SK-N-MC (cell line): ENCODE measurements at regions not wholly inside any gene's neighbourhood (a gene's known extent, or its start where the extent isn't known, plus 50 kb on each side); places are given as distances from the start of the nearest gene placed in this dataset.

Source experiments
- DNase-seq: peaks from one replicate; pipeline ENCODE4 v3.0.0-alpha.2; 2011; ENCODE audit warnings: low read depth, low spot score
- H3K27ac ChIP-seq: fragments of 200-600 bp; sonication (generic); 2 replicates; pipeline ENCODE4 v1.5.1; 2016; ENCODE audit warnings: mixed run types
- H3K36me3 ChIP-seq: fragments of 200-600 bp; sonication (generic); 2 replicates; pipeline ENCODE4 v1.6.1; 2017; ENCODE audit warnings: antibody characterized with exemption, low read length, mixed read lengths; ENCODE audit not compliant: insufficient read depth
- H3K4me3 ChIP-seq: fragments of 200-600 bp; sonication (generic); 2 replicates; pipeline ENCODE4 v1.5.1; 2016
- H3K9ac ChIP-seq: fragments of 200-600 bp; sonication (generic); 2 replicates; pipeline ENCODE4 v1.8.0; 2017; ENCODE audit warnings: mixed run types, mixed read lengths; ENCODE audit not compliant: insufficient read length
- H3K9me3 ChIP-seq: fragments of 200-600 bp; sonication (generic); 2 replicates; pipeline ENCODE4 v1.6.1; 2017; ENCODE audit warnings: low read depth, mild to moderate bottlenecking, antibody characterized with exemption, low read length, moderate library complexity, mixed read lengths
- EZH2 ChIP-seq: fragments of 200-600 bp; sonication (generic); IDR thresholded peaks from one replicate; pipeline ENCODE4 v1.6.1; 2017; ENCODE audit warnings: antibody characterized with exemption
- FOXP2 ChIP-seq: optimal IDR thresholded peaks from 2 replicates; pipeline ENCODE3; 2011; ENCODE audit warnings: mild to moderate bottlenecking, moderate library complexity; ENCODE audit not compliant: insufficient read depth; ENCODE audit errors: extremely low read length, control extremely low read depth
- POLR2AphosphoS5 ChIP-seq: IDR thresholded peaks from 2 replicates; pipeline ENCODE4 v1.6.1; 2012; ENCODE audit warnings: mild to moderate bottlenecking, low read depth, low read length, borderline replicate concordance

DNA sequence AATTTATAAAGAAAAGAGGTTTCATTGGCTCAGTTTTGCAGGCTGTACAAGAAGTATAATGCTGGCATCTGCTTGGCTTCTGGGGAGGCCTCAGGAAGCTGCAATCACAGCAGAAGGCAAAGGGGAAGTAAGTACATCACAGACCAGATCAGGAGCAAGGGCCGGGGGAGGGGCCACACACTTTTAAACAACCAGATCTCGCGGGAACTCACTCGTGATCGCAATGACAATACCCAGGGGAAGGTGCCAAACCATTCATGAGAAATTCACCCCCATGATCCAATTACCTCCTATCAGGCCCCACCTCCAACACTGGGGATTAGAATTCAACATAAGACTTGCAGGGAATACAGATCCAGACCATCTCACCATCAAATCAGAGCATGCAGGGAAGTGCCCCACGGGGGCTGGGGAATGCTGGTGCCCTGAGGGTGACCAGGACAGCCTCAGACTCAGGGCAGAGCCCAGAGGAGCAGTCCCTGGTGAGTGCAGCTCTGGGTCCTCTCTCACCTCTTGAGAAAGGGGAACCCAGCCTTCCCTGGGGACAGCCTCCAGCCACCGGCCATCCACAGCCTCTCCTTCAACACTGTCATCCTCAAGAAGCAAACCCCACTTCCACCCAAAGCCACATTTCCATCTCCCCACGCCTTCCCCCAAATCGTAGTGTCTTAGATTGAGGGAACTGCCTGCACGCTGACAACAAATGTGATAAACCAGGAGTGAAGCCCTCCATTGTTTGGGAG is 80.7 kb downstream of the ANKRD60 start:
- Histone ChIP-seq H3K36me3 (no peaks in the 10 kb centered on the region), H3K27ac (no peak overlapping the region), H3K4me3 (no peak overlapping the region), H3K9me3 (no peaks in the 10 kb centered on the region), H3K9ac (no peak overlapping the region)
- TF ChIP-seq POLR2AphosphoS5 (no peak), EZH2 (no peak), FOXP2 (no peak)
- no peak for DNase-seq

DNA sequence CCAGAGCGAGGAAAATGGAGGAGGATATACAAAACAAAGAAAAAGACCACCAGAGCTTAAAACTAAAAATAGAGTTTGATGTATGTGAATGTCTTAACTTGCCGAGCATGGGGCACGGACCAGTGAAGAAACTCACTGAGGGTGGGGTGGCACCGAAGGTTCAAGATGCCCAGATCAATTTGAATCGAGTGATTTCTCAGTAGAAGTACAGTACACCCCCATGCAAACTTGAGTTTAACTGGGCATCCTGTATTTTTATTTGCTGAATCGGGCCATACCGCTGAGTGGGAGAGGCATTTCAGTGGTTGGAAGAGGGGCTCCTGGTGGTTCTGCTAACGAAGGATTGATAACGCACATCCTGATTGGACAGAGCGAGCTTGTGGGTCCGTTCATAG is 81.7 kb downstream of the ANKRD60 start:
- no peak for DNase-seq
- Histone ChIP-seq H3K4me3 (no peak overlapping the region), H3K27ac (no peak overlapping the region), H3K9me3 (no peaks in the 10 kb centered on the region), H3K9ac (no peak overlapping the region), H3K36me3 (no peaks in the 10 kb centered on the region)
- TF ChIP-seq FOXP2: no peak
- TF ChIP-seq POLR2AphosphoS5: no peak
- no peak for TF ChIP-seq EZH2

DNA sequence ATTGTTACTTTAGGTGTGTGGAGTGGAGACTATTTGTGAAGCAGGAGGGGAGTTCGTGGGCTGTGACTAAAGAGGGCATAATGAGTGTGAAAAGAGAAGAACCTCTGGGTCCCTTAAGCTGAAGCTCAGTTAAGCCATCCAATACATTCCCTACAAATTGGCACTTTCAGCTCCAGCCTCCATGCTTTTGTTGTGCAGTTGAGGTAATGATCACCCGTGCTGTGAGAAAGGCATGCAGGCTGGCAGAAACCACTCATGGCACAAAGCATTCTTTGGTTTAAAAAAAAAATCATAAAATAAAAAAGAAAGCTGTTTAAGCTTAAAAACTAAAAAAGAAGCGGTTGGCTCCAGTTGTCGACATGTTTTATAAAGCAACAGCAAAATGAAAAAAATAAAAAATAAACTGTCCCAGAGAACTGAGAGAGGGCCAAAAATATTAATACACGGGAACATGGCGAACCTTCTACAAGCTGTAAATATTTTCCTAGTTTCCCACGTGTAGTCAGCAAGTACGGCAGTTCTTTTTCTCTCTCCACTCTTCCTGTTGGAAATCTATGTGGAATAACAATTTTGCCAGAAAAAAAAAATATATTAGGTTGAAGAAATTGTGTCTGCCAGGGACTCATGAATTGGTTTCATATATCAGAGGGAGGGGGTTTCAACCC is 82.2 kb downstream of the ANKRD60 start:
- H3K27ac ChIP-seq: no peak overlapping the region
- no peak for DNase-seq
- no peaks in the 10 kb centered on the region for H3K36me3 ChIP-seq
- H3K9me3 ChIP-seq: no peaks in the 10 kb centered on the region
- no peak overlapping the region for H3K4me3 ChIP-seq
- TF ChIP-seq EZH2: no peak
- no peak for TF ChIP-seq POLR2AphosphoS5
- TF ChIP-seq FOXP2: no peak
- no peak overlapping the region for H3K9ac ChIP-seq

GRCh38 chr20:58145506-58146080 is 82.9 kb downstream of the ANKRD60 start:
- TF ChIP-seq EZH2: no peak
- no peak for TF ChIP-seq POLR2AphosphoS5
- TF ChIP-seq FOXP2: no peak
- no peak for DNase-seq
- no peak overlapping the region for H3K9ac ChIP-seq
- H3K27ac ChIP-seq: no peak overlapping the region
- H3K9me3 ChIP-seq: no peaks in the 10 kb centered on the region
- H3K36me3 ChIP-seq: no peaks in the 10 kb centered on the region
- H3K4me3 ChIP-seq: no peak overlapping the region

- no peak overlapping the region for H3K27ac ChIP-seq
Observed at GRCh38 chr20:58144096-58144495, 84.4 kb downstream of the ANKRD60 start.

DNA sequence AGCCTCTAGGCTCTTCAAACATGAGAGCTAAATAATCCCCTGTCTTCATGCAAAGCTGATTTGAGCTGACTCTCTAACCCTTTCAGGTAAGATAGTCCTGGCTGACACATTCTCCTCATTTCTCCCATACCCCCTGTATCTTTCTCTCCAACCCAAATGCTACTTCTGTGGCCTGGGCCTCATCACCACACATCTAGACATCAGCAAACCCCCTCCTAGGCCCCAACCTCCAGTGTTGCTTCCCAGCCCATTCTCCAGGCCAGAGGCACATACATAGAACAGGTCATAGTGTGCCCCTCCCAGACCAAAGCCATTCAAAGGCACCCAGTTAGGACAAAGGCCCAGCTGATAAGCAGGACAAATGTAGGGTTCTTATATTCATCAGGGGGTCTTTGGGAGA is 84.9 kb downstream of the ANKRD60 start:
- Histone ChIP-seq H3K9me3 (no peaks in the 10 kb centered on the region), H3K36me3 (no peaks in the 10 kb centered on the region), H3K27ac (no peak overlapping the region), H3K9ac (no peak overlapping the region), H3K4me3 (no peak overlapping the region)
- no peak for TF ChIP-seq FOXP2
- TF ChIP-seq EZH2: no peak
- TF ChIP-seq POLR2AphosphoS5: no peak
- no peak for DNase-seq

More at GRCh38 chr20:58144096-58144495, 84.4 kb downstream of the ANKRD60 start:
- no peaks in the 10 kb centered on the region for H3K9me3 ChIP-seq
- H3K4me3 ChIP-seq: no peak overlapping the region
- H3K36me3 ChIP-seq: no peaks in the 10 kb centered on the region
- no peak for DNase-seq
- H3K9ac ChIP-seq: no peak overlapping the region
- TF ChIP-seq POLR2AphosphoS5 (no peak), FOXP2 (no peak), EZH2 (no peak)

GRCh38 chr20:58142843-58143185 is 85.6 kb downstream of the ANKRD60 start:
- Histone ChIP-seq H3K27ac (no peak overlapping the region), H3K9ac (no peak overlapping the region), H3K9me3 (no peaks in the 10 kb centered on the region), H3K36me3 (no peaks in the 10 kb centered on the region), H3K4me3 (no peak overlapping the region)
- DNase-seq: no peak
- no peak for TF ChIP-seq FOXP2
- no peak for TF ChIP-seq EZH2
- TF ChIP-seq POLR2AphosphoS5: no peak

DNA sequence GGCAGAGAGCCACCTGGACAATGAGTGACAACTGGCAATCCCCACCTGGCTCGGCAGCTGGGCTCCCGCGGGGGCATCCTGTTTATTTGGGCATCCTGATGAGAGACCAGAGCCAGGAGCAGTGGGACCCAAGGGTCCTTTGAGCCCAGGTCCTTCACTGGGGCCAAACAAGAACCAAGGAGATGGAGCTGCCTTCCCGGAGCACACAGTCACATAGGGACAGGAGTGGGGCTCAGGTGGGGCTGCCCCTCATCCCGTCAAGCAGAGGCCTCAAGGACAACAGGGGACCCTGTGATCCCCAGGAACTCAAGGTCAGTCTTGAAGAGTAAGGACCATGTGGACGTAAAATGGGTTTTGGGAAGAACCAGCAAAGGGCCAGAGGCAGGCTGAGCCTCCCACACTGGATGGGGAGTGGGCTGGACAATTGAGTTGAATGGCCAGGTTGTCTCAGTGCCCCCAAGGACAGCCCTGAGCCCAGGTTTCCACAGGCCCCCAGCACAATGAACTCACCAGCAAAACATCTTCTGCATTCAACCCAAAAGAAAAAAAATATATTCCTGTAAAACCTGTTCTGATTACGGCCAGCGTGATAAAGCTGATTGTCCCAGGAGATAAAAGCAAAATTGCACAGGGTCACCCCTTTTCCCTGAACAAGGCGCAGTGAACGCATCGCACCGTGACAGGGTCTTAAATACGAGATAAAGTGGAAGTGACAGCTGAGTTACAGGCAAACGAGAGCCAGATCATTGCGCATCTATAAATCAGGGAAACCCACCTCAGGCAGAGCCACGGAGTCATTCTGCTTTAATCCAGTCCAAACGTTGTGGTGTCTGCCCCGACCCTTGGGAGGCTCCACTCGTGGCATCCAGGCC is 86.2 kb downstream of the ANKRD60 start:
- H3K27ac ChIP-seq: no peak overlapping the region
- DNase-seq: no peak
- no peak overlapping the region for H3K9ac ChIP-seq
- TF ChIP-seq POLR2AphosphoS5 (no peak), FOXP2 (no peak), EZH2 (no peak)
- no peaks in the 10 kb centered on the region for H3K9me3 ChIP-seq
- H3K4me3 ChIP-seq: no peak overlapping the region
- H3K36me3 ChIP-seq: no peaks in the 10 kb centered on the region
